CD4-positive, alpha-beta memory T cell (primary cell): ENCODE measurements at regions not wholly inside any gene's neighbourhood (a gene's known extent, or its start where the extent isn't known, plus 50 kb on each side); places are given as distances from the start of the nearest gene placed in this dataset.

Experiments used
- CTCF ChIA-PET: fragments of 350-600 bp; sonication (Branson Sonifier 250); formaldehyde crosslinking; loops from one replicate; lab custom pipeline; 2021; ENCODE audit warnings: inconsistent platforms; ENCODE audit not compliant: partially characterized antibody; lab: Charles Lee
- POLR2A ChIA-PET: fragments of 350-600 bp; sonication (Branson Sonifier 250); formaldehyde crosslinking; loops from one replicate; lab custom pipeline; 2021; ENCODE audit not compliant: partially characterized antibody; lab: Charles Lee
- DNase-seq, 5 donors: peaks; one replicate each; pipeline versions ENCODE4 v3.0.0 to v3.0.0-alpha.2; 2020 to 2022; ENCODE audit warnings: mixed read lengths in 1 of 5
- H3K27ac ChIP-seq: one replicate; pipeline ENCODE4 v1.7.0; 2013; ENCODE audit warnings: low read depth, low read length
- H3K27me3 ChIP-seq: 2 replicates; pipeline ENCODE4 v1.7.0; 2013; ENCODE audit warnings: mild to moderate bottlenecking, low read length, moderate library complexity; ENCODE audit not compliant: insufficient read depth
- H3K36me3 ChIP-seq: 2 replicates; pipeline ENCODE4 v1.7.0; 2013; ENCODE audit warnings: mild to moderate bottlenecking, low read length, moderate library complexity; ENCODE audit not compliant: insufficient read depth
- H3K4me1 ChIP-seq: 2 replicates; pipeline ENCODE4 v1.7.0; 2013; ENCODE audit warnings: mild to moderate bottlenecking, low read length, moderate library complexity; ENCODE audit not compliant: insufficient read depth
- H3K4me3 ChIP-seq, 2 donors: one replicate each; pipeline ENCODE4 v1.7.0; 2013; ENCODE audit warnings: low read length in 2 of 2, mild to moderate bottlenecking in 1 of 2
- H3K9me3 ChIP-seq, 2 donors: one replicate each; pipeline ENCODE4 v1.7.0; 2013; ENCODE audit warnings: low read length in 2 of 2, control low read depth in 1 of 2; ENCODE audit not compliant: control insufficient read depth in 1 of 2
- H3K27ac Mint-ChIP-seq, 7 donors: one replicate each; pipeline ENCODE4 v1.8.0; 2020 to 2021; ENCODE audit warnings: mixed read lengths in 7 of 7, mild to moderate bottlenecking in 6 of 7, inconsistent platforms in 3 of 7, moderate library complexity in 3 of 7
- H3K27me3 Mint-ChIP-seq, 2 donors: one replicate each; pipeline ENCODE4 v1.8.0; 2020 to 2021; ENCODE audit warnings: mixed read lengths in 2 of 2
- H3K36me3 Mint-ChIP-seq, 2 donors: one replicate each; pipeline ENCODE4 v1.8.0; 2020 to 2021; ENCODE audit warnings: mixed read lengths in 2 of 2, inconsistent platforms in 1 of 2, mild to moderate bottlenecking in 1 of 2
- H3K4me1 Mint-ChIP-seq, 4 donors: one replicate each; pipeline ENCODE4 v1.8.0; 2020 to 2021; ENCODE audit warnings: mixed read lengths in 4 of 4, mild to moderate bottlenecking in 1 of 4
- H3K4me3 Mint-ChIP-seq, 8 donors: one replicate each; pipeline ENCODE4 v1.8.0; 2020 to 2021; ENCODE audit warnings: mixed read lengths in 8 of 8, mild to moderate bottlenecking in 7 of 8, moderate library complexity in 6 of 8, inconsistent platforms in 3 of 8
- H3K9me3 Mint-ChIP-seq, 8 donors: one replicate each; pipeline ENCODE4 v1.8.0; 2020 to 2021; ENCODE audit warnings: mixed read lengths in 8 of 8, mild to moderate bottlenecking in 5 of 8, inconsistent platforms in 3 of 8, moderate library complexity in 1 of 8
- intact Hi-C: fragments of 100-400 bp; cut with micrococcal nuclease; formaldehyde crosslinking; loops from one replicate; pipeline ENCODE4 v1.15.1; 2023

- Mint-ChIP-seq H3K4me3 (no peak overlapping the region), H3K36me3 (no peaks in the 10 kb centered on the region), H3K27ac (no peak overlapping the region), H3K4me1 (peaks cover 1 to 7% (median 7%) of the 10 kb centered on the region in 4 donors), H3K27me3 (peaks cover 8 to 24% of the 10 kb centered on the region in 2 donors), H3K9me3 (peaks cover 0 to 13% (median 4%) of the 10 kb centered on the region in 8 donors)
- ChIA-PET CTCF (no interaction called here), POLR2A (no interaction called here)
- DNase-seq = no peak
- intact Hi-C loops = no loop called here
- Histone ChIP-seq H3K27me3 (peaks cover 10% of the 10 kb centered on the region), H3K4me1 (peaks cover 6% of the 10 kb centered on the region), H3K4me3 (no peak overlapping the region), H3K9me3 (no peaks in the 10 kb centered on the region), H3K27ac (no peak overlapping the region), H3K36me3 (no peaks in the 10 kb centered on the region)
Measured at GRCh38 chr6:4651831-4652467, 124.3 kb upstream of the CDYL start.

- Histone ChIP-seq H3K27ac (no peak overlapping the region), H3K9me3 (no peaks in the 10 kb centered on the region), H3K4me1 (peaks cover 6% of the 10 kb centered on the region), H3K27me3 (peaks cover 10% of the 10 kb centered on the region), H3K36me3 (no peaks in the 10 kb centered on the region), H3K4me3 (no peak overlapping the region)
- H3K9me3 Mint-ChIP-seq = peaks cover 0 to 13% (median 4%) of the 10 kb centered on the region in 8 donors
- DNase-seq = no peak
- no peak overlapping the region for H3K27ac Mint-ChIP-seq
- no peaks in the 10 kb centered on the region for H3K36me3 Mint-ChIP-seq
- ChIA-PET CTCF (no interaction called here), POLR2A (no interaction called here)
- peaks cover 1 to 7% (median 7%) of the 10 kb centered on the region in 4 donors for H3K4me1 Mint-ChIP-seq
- no peak overlapping the region for H3K4me3 Mint-ChIP-seq
- intact Hi-C loops = no loop called here
- H3K27me3 Mint-ChIP-seq = peaks cover 9 to 29% of the 10 kb centered on the region in 2 donors
Measured at GRCh38 chr6:4649728-4650127, 126.5 kb upstream of the CDYL start.

- peaks cover 13 to 36% of the 10 kb centered on the region in 2 donors for H3K27me3 Mint-ChIP-seq
- H3K4me3 Mint-ChIP-seq = peak overlapping the region in 6 of 8 donors; percentile 23 to 77 (median 66)
- intact Hi-C loops = no loop called here
Measured at GRCh38 chr6:4647414-4648365, 128.5 kb upstream of the CDYL start.

GRCh38 chr6:4645713-4646360 lies 130.4 kb upstream of the CDYL start:
- Mint-ChIP-seq H3K27ac (no peak overlapping the region), H3K4me1 (peaks cover 1 to 7% (median 7%) of the 10 kb centered on the region in 4 donors), H3K27me3 (peaks cover 16 to 42% of the 10 kb centered on the region in 2 donors), H3K9me3 (peaks cover 0 to 2% (median 0%) of the 10 kb centered on the region in 8 donors), H3K4me3 (no peak overlapping the region), H3K36me3 (no peaks in the 10 kb centered on the region)
- POLR2A ChIA-PET = no interaction called here
- DNase-seq = no peak
- CTCF ChIA-PET = no interaction called here
- no peaks in the 10 kb centered on the region for H3K9me3 ChIP-seq
- H3K27ac ChIP-seq = no peak overlapping the region
- peaks cover 10% of the 10 kb centered on the region for H3K27me3 ChIP-seq
- intact Hi-C loops = no loop called here
- H3K36me3 ChIP-seq = no peaks in the 10 kb centered on the region
- no peak overlapping the region for H3K4me3 ChIP-seq
- H3K4me1 ChIP-seq = peaks cover 6% of the 10 kb centered on the region

More at GRCh38 chr6:4647414-4648365, 128.5 kb upstream of the CDYL start:
- H3K9me3 Mint-ChIP-seq = peaks cover 0 to 11% (median 4%) of the 10 kb centered on the region in 8 donors
- no peak overlapping the region for H3K27ac Mint-ChIP-seq
- Histone ChIP-seq H3K27me3 (peaks cover 10% of the 10 kb centered on the region), H3K27ac (no peak overlapping the region), H3K9me3 (no peaks in the 10 kb centered on the region), H3K4me3 (no peak overlapping the region), H3K36me3 (no peaks in the 10 kb centered on the region), H3K4me1 (peaks cover 6% of the 10 kb centered on the region)
- H3K4me1 Mint-ChIP-seq = peaks cover 1 to 7% (median 7%) of the 10 kb centered on the region in 4 donors
- POLR2A ChIA-PET = no interaction called here
- no peaks in the 10 kb centered on the region for H3K36me3 Mint-ChIP-seq
- CTCF ChIA-PET = no interaction called here
- peak in 1 of 5 donors; percentile 1 for DNase-seq

- Mint-ChIP-seq H3K9me3 (peaks cover 0 to 2% (median 0%) of the 10 kb centered on the region in 8 donors), H3K27me3 (peaks cover 16 to 42% of the 10 kb centered on the region in 2 donors), H3K4me1 (peaks cover 1 to 7% (median 7%) of the 10 kb centered on the region in 4 donors), H3K36me3 (no peaks in the 10 kb centered on the region), H3K4me3 (no peak overlapping the region), H3K27ac (no peak overlapping the region)
- POLR2A ChIA-PET = no interaction called here
- H3K4me3 ChIP-seq = no peak overlapping the region
- H3K4me1 ChIP-seq = peaks cover 6% of the 10 kb centered on the region
- CTCF ChIA-PET = no interaction called here
- no peaks in the 10 kb centered on the region for H3K36me3 ChIP-seq
- H3K27ac ChIP-seq = no peak overlapping the region
- no peak for DNase-seq
- H3K9me3 ChIP-seq = no peaks in the 10 kb centered on the region
- intact Hi-C loops = no loop called here
- peaks cover 10% of the 10 kb centered on the region for H3K27me3 ChIP-seq
Measured at GRCh38 chr6:4644996-4645395, 131.2 kb upstream of the CDYL start.

GRCh38 chr6:4641461-4641860 lies 134.7 kb upstream of the CDYL start:
- Histone ChIP-seq H3K36me3 (no peaks in the 10 kb centered on the region), H3K4me1 (no peaks in the 10 kb centered on the region), H3K4me3 (no peak overlapping the region), H3K27me3 (no peaks in the 10 kb centered on the region), H3K9me3 (no peaks in the 10 kb centered on the region), H3K27ac (no peak overlapping the region)
- H3K9me3 Mint-ChIP-seq = peaks cover 0 to 12% (median 1%) of the 10 kb centered on the region in 8 donors
- peaks cover 11 to 32% of the 10 kb centered on the region in 2 donors for H3K27me3 Mint-ChIP-seq
- no peak overlapping the region for H3K27ac Mint-ChIP-seq
- CTCF ChIA-PET = no interaction called here
- POLR2A ChIA-PET = no interaction called here
- no peak overlapping the region for H3K4me3 Mint-ChIP-seq
- H3K36me3 Mint-ChIP-seq = no peaks in the 10 kb centered on the region
- H3K4me1 Mint-ChIP-seq = no peaks in the 10 kb centered on the region
- intact Hi-C loops = no loop called here
- DNase-seq = no peak

GRCh38 chr6:4640139-4640538 lies 136.1 kb upstream of the CDYL start:
- Mint-ChIP-seq H3K9me3 (peaks cover 0 to 12% (median 1%) of the 10 kb centered on the region in 8 donors), H3K4me3 (no peak overlapping the region), H3K27me3 (peaks cover 11 to 29% of the 10 kb centered on the region in 2 donors), H3K27ac (no peak overlapping the region), H3K4me1 (no peaks in the 10 kb centered on the region), H3K36me3 (no peaks in the 10 kb centered on the region)
- no peaks in the 10 kb centered on the region for H3K27me3 ChIP-seq
- ChIA-PET POLR2A (no interaction called here), CTCF (interaction anchor here (0.7 kb wide), 1 partner anchor 302 kb away, joined by 3 read pairs; no protein-coding TSS in a partner anchor)
- intact Hi-C loops = no loop called here
- no peak overlapping the region for H3K27ac ChIP-seq
- H3K4me1 ChIP-seq = no peaks in the 10 kb centered on the region
- H3K36me3 ChIP-seq = no peaks in the 10 kb centered on the region
- no peak for DNase-seq
- no peak overlapping the region for H3K4me3 ChIP-seq
- no peaks in the 10 kb centered on the region for H3K9me3 ChIP-seq
